ENCODE measurements at regions not wholly inside any gene's neighbourhood (a gene's known extent, or its start where the extent isn't known, plus 50 kb on each side); places are given as distances from the start of the nearest gene placed in this dataset.

DNA sequence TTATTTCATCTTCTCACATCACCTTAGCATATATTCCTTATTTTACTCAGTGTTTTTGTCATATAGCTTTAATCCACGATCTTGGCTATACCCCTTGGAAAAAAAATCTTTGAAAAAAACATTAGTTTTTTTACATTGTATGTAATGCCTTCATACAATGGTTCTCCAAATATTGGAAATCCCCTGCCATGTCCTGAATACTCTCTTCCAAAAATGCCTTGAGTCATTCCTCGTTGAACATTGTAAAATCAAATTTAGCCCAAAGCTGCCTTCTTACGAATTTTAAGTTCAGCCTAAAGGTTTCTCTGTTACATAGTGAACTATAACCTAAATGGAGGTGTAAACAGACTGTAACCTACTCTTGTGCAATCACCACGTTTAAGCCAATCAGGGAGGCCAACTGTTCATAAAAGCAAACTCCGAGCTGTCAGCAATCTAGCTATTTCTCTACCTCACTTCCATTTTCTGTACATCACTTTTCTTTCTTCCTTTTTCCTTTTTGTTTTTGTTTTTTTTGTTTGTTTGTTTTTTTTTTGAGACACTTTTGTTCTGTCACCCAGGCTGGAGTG, 140.1 kb downstream of the ANXA2 start:
- TF ChIP-seq EZH2 (IDR thresholded peaks at IDR 0.05; ENCODE audit: borderline replicate concordance, low read length): no peak
- TF ChIP-seq CTCF (conservative IDR thresholded peaks at IDR 0.05 in 1 of 2, IDR thresholded peaks at IDR 0.05 in 1 of 2; ENCODE audit: extremely low read depth in 1 of 2, insufficient read depth in 1 of 2, low read depth in 1 of 2, low read length in 2 of 2): no peak
